ENCODE measurements at regions not wholly inside any gene's neighbourhood (a gene's known extent, or its start where the extent isn't known, plus 50 kb on each side); places are given as distances from the start of the nearest gene placed in this dataset.

DNA sequence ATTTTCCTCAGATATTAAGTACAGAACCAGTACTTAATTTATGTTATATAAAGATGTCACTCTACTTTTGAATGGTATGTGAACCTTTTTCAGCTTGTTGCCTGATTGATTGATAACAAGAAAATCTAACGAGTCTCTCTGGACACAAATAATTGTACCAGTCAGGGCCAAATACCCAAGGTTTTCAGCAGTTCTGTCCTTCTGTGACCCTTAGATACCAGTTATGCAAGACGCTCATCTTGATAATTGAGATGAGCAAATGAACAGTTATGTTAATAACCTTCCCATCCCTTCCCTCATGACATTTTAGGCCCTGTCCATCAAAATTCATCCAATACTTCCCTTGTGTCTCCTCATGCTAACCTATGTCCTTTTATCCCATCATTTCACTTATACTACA lies 185.9 kb upstream of the G2E3 start:
- DNase-seq = no peak
- H3K9me3 ChIP-seq (replicated peaks; ENCODE audit: control insufficient read depth, low read depth, low read length) = no peaks in the 10 kb centered on the region
- no peaks in the 10 kb centered on the region for H3K4me1 ChIP-seq (ENCODE audit: control insufficient read depth, insufficient read depth, low read length)
- no peaks in the 10 kb centered on the region for H3K36me3 ChIP-seq (ENCODE audit: control insufficient read depth, insufficient read depth, low read length)
- H3K27ac ChIP-seq (ENCODE audit: low read length) = no peak overlapping the region
- 67% methylated on average over 1 of the region's 2 CpGs for WGBS (ENCODE audit: insufficient coverage)
- H3K27me3 ChIP-seq (ENCODE audit: control insufficient read depth, insufficient read depth, low read length) = no peaks in the 10 kb centered on the region
- no peak overlapping the region for H3K4me3 ChIP-seq (ENCODE audit: low read length)

DNA sequence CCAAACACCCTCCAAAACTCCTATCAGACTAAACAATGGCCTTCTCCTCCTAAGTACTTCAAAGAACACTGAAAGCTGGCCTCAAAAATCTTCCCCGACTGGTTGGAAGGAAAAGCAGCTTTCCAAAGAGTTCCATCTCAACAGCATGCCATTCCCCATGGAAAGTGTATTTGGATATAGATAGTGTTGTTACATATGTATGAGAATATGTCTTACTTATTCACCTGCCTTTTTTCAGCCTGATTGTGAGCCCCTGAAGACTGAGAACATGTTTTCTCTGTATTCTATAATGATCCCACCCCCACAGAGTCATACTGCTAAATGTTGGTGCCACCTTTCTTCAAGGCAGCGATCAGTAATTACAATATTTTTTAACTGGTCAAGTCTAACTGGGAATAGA lies 185.4 kb upstream of the G2E3 start:
- no peaks in the 10 kb centered on the region for H3K9me3 ChIP-seq (replicated peaks; ENCODE audit: control insufficient read depth, low read depth, low read length)
- H3K4me1 ChIP-seq (ENCODE audit: control insufficient read depth, insufficient read depth, low read length) = no peaks in the 10 kb centered on the region
- no CpG with 5 or more reads among the region's 2 CpGs for WGBS (ENCODE audit: insufficient coverage)
- H3K36me3 ChIP-seq (ENCODE audit: control insufficient read depth, insufficient read depth, low read length) = no peaks in the 10 kb centered on the region
- DNase-seq = no peak
- no peaks in the 10 kb centered on the region for H3K27me3 ChIP-seq (ENCODE audit: control insufficient read depth, insufficient read depth, low read length)
- no peak overlapping the region for H3K27ac ChIP-seq (ENCODE audit: low read length)
- no peak overlapping the region for H3K4me3 ChIP-seq (ENCODE audit: low read length)

GRCh38 chr14:30375296-30375892 lies 183.6 kb upstream of the G2E3 start:
- no peaks in the 10 kb centered on the region for H3K36me3 ChIP-seq (ENCODE audit: control insufficient read depth, insufficient read depth, low read length)
- no peaks in the 10 kb centered on the region for H3K27me3 ChIP-seq (ENCODE audit: control insufficient read depth, insufficient read depth, low read length)
- WGBS (ENCODE audit: insufficient coverage) = 60% methylated on average over 1 of the region's 5 CpGs
- no peak overlapping the region for H3K4me3 ChIP-seq (ENCODE audit: low read length)
- no peak overlapping the region for H3K27ac ChIP-seq (ENCODE audit: low read length)
- DNase-seq = peak; percentile 36
- H3K9me3 ChIP-seq (replicated peaks; ENCODE audit: control insufficient read depth, low read depth, low read length) = no peaks in the 10 kb centered on the region
- no peaks in the 10 kb centered on the region for H3K4me1 ChIP-seq (ENCODE audit: control insufficient read depth, insufficient read depth, low read length)

DNA sequence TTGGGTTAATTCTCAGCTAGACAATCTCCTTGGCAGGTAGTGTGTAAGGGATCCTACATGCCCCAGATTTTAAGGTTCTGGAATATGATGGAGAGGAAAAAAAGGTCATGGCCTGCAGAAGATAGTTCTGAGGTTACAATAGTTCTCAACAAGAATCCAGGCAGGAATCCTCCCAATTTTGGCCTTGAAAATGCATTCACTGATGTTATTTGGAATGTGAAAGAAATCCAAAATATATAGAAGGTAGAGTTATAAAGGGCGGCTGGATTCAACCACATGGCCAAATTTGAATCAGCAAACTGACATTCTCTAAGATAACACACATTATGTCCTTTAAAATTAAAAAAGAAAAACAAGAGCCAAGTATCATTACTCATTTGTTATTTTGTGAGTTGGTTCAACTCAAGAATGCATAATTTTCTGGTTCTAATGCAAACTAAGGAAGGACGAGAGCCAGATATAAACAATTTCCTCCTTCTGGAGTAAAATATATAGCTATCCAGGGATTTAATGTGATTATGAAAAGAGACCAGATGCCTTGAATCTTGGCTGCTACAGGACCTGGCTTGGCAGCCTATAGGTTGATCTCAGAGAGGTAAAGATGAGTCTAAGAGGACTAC lies 177.0 kb upstream of the G2E3 start:
- no peaks in the 10 kb centered on the region for H3K9me3 ChIP-seq (replicated peaks; ENCODE audit: control insufficient read depth, low read depth, low read length)
- no peak overlapping the region for H3K27ac ChIP-seq (ENCODE audit: low read length)
- no peaks in the 10 kb centered on the region for H3K27me3 ChIP-seq (ENCODE audit: control insufficient read depth, insufficient read depth, low read length)
- no peak overlapping the region for H3K4me3 ChIP-seq (ENCODE audit: low read length)
- WGBS (ENCODE audit: insufficient coverage) = no CpG with 5 or more reads among the region's 2 CpGs
- H3K4me1 ChIP-seq (ENCODE audit: control insufficient read depth, insufficient read depth, low read length) = no peaks in the 10 kb centered on the region
- H3K36me3 ChIP-seq (ENCODE audit: control insufficient read depth, insufficient read depth, low read length) = no peaks in the 10 kb centered on the region
- DNase-seq = peak; percentile 82

- H3K27ac ChIP-seq (ENCODE audit: low read length) = no peak overlapping the region
- DNase-seq = no peak
- no peak overlapping the region for H3K4me3 ChIP-seq (ENCODE audit: low read length)
- H3K36me3 ChIP-seq (ENCODE audit: control insufficient read depth, insufficient read depth, low read length) = no peaks in the 10 kb centered on the region
- no peaks in the 10 kb centered on the region for H3K27me3 ChIP-seq (ENCODE audit: control insufficient read depth, insufficient read depth, low read length)
- peaks cover 4% of the 10 kb centered on the region for H3K4me1 ChIP-seq (ENCODE audit: control insufficient read depth, insufficient read depth, low read length)
- no CpG with 5 or more reads among the region's 1 CpG for WGBS (ENCODE audit: insufficient coverage)
- H3K9me3 ChIP-seq (replicated peaks; ENCODE audit: control insufficient read depth, low read depth, low read length) = no peaks in the 10 kb centered on the region
Observed at GRCh38 chr14:30385925-30386324, 173.0 kb upstream of the G2E3 start.

GRCh38 chr14:30387871-30388270 lies 171.1 kb upstream of the G2E3 start:
- WGBS (ENCODE audit: insufficient coverage) = 29% methylated on average over 2 of the region's 3 CpGs
- Histone ChIP-seq H3K36me3 (ENCODE audit: control insufficient read depth, insufficient read depth, low read length) (no peaks in the 10 kb centered on the region), H3K4me3 (ENCODE audit: low read length) (no peak overlapping the region), H3K27ac (ENCODE audit: low read length) (no peak overlapping the region), H3K27me3 (ENCODE audit: control insufficient read depth, insufficient read depth, low read length) (no peaks in the 10 kb centered on the region), H3K9me3 (replicated peaks; ENCODE audit: control insufficient read depth, low read depth, low read length) (no peaks in the 10 kb centered on the region), H3K4me1 (ENCODE audit: control insufficient read depth, insufficient read depth, low read length) (peaks cover 4% of the 10 kb centered on the region)
- DNase-seq = peak; percentile 89

- Histone ChIP-seq H3K4me1 (ENCODE audit: control insufficient read depth, insufficient read depth, low read length) (peaks cover 4% of the 10 kb centered on the region), H3K4me3 (ENCODE audit: low read length) (no peak overlapping the region), H3K9me3 (replicated peaks; ENCODE audit: control insufficient read depth, low read depth, low read length) (no peaks in the 10 kb centered on the region), H3K27ac (ENCODE audit: low read length) (no peak overlapping the region), H3K36me3 (ENCODE audit: control insufficient read depth, insufficient read depth, low read length) (no peaks in the 10 kb centered on the region), H3K27me3 (ENCODE audit: control insufficient read depth, insufficient read depth, low read length) (no peaks in the 10 kb centered on the region)
- DNase-seq = peak; percentile 62
- WGBS (ENCODE audit: insufficient coverage) = 95% methylated on average over 3 of the region's 6 CpGs
Observed at GRCh38 chr14:30389134-30389876, 169.7 kb upstream of the G2E3 start.

GRCh38 chr14:30389877-30390385 lies 169.0 kb upstream of the G2E3 start:
- WGBS (ENCODE audit: insufficient coverage) = 75% methylated on average over 2 of the region's 4 CpGs
- Histone ChIP-seq H3K27me3 (ENCODE audit: control insufficient read depth, insufficient read depth, low read length) (no peaks in the 10 kb centered on the region), H3K9me3 (replicated peaks; ENCODE audit: control insufficient read depth, low read depth, low read length) (no peaks in the 10 kb centered on the region), H3K27ac (ENCODE audit: low read length) (no peak overlapping the region), H3K4me1 (ENCODE audit: control insufficient read depth, insufficient read depth, low read length) (peaks cover 4% of the 10 kb centered on the region), H3K4me3 (ENCODE audit: low read length) (no peak overlapping the region), H3K36me3 (ENCODE audit: control insufficient read depth, insufficient read depth, low read length) (no peaks in the 10 kb centered on the region)
- no peak for DNase-seq

- no peaks in the 10 kb centered on the region for H3K36me3 ChIP-seq (ENCODE audit: control insufficient read depth, insufficient read depth, low read length)
- no peaks in the 10 kb centered on the region for H3K4me1 ChIP-seq (ENCODE audit: control insufficient read depth, insufficient read depth, low read length)
- DNase-seq = no peak
- no peaks in the 10 kb centered on the region for H3K27me3 ChIP-seq (ENCODE audit: control insufficient read depth, insufficient read depth, low read length)
- H3K27ac ChIP-seq (ENCODE audit: low read length) = no peak overlapping the region
- no peak overlapping the region for H3K4me3 ChIP-seq (ENCODE audit: low read length)
- no CpG with 5 or more reads among the region's 1 CpG for WGBS (ENCODE audit: insufficient coverage)
- H3K9me3 ChIP-seq (replicated peaks; ENCODE audit: control insufficient read depth, low read depth, low read length) = no peaks in the 10 kb centered on the region
Observed at GRCh38 chr14:30395065-30395464, 163.9 kb upstream of the G2E3 start.

DNA sequence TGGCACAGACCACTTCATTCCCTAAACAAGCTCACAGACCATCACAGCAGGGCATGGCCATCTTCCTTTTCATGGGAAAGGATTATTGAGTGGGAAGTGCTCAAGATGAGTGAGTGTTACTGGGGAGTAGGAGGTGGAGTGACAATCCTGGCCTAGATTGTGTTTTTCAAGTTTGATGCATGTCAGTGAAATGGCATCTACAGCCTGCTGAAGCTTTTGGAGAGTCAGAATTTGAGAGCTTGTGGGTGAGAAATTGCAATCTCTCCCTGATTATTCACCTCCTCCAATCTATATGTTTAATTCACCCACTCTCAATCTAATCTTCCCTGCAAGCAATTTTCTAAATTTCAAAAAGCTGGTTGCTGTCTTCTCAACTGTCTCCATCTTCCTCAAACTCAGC lies 156.1 kb upstream of the G2E3 start:
- no peaks in the 10 kb centered on the region for H3K9me3 ChIP-seq (replicated peaks; ENCODE audit: control insufficient read depth, low read depth, low read length)
- H3K27me3 ChIP-seq (ENCODE audit: control insufficient read depth, insufficient read depth, low read length) = no peaks in the 10 kb centered on the region
- no peaks in the 10 kb centered on the region for H3K36me3 ChIP-seq (ENCODE audit: control insufficient read depth, insufficient read depth, low read length)
- DNase-seq = no peak
- H3K4me3 ChIP-seq (ENCODE audit: low read length) = no peak overlapping the region
- H3K27ac ChIP-seq (ENCODE audit: low read length) = no peak overlapping the region
- no peaks in the 10 kb centered on the region for H3K4me1 ChIP-seq (ENCODE audit: control insufficient read depth, insufficient read depth, low read length)

Measured in muscle of leg (tissue), 3 donors.